IMR-90 (cell line): ENCODE measurements at regions not wholly inside any gene's neighbourhood (a gene's known extent, or its start where the extent isn't known, plus 50 kb on each side); places are given as distances from the start of the nearest gene placed in this dataset.

Experiments
- ATAC-seq: fragments of 200-7000 bp; cut with Tn5 transposase; 2 replicates; pipeline ENCODE4 v1.9.1; 2020; ENCODE audit warnings: low read depth, mild to moderate bottlenecking, moderate library complexity
- BruUV-seq: library from RNA; stranded (reverse); fragments of 400-500 nt; replicated peaks from 2 replicates; lab custom pipeline; 2021; lab: Mats Ljungman, UMichigan
- CTCF ChIA-PET: fragments of 300-600 bp; formaldehyde crosslinking; extraction: SDS; loops from one replicate; lab custom pipeline; 2021; ENCODE audit warnings: antibody characterized with exemption; lab: Yijun Ruan, JAX
- POLR2A ChIA-PET: fragments of 300-600 bp; sonication (Branson Sonifier 250); formaldehyde crosslinking; loops from one replicate; lab custom pipeline; 2022; ENCODE audit warnings: antibody characterized with exemption; ENCODE audit not compliant: unreplicated experiment; lab: Charles Lee
- DNase-seq: peaks from one replicate; pipeline ENCODE4 v3.0.0; 2013
- H2AFZ ChIP-seq: replicated peaks from 2 replicates; pipeline ENCODE3; 2013; ENCODE audit warnings: low read length, mild to moderate bottlenecking; ENCODE audit not compliant: poor library complexity
- H2AK5ac ChIP-seq: 2 replicates; pipeline ENCODE4 v1.6.1; 2013; ENCODE audit warnings: low read depth, low read length, inconsistent platforms
- H2AK9ac ChIP-seq: replicated peaks from 2 replicates; pipeline ENCODE3; 2013; ENCODE audit warnings: mild to moderate bottlenecking, low read depth, low read length, moderate library complexity; ENCODE audit not compliant: poor library complexity
- H2BK120ac ChIP-seq: 2 replicates; pipeline ENCODE4 v1.6.1; 2013; ENCODE audit warnings: low read depth, low read length, inconsistent platforms
- H2BK15ac ChIP-seq: 3 replicates; pipeline ENCODE4 v1.6.1; 2013; ENCODE audit warnings: low read depth, low read length, inconsistent platforms
- H2BK20ac ChIP-seq: 2 replicates; pipeline ENCODE4 v1.6.1; 2013; ENCODE audit warnings: low read depth, mild to moderate bottlenecking, inconsistent platforms, low read length, moderate library complexity
- H2BK5ac ChIP-seq: 2 replicates; pipeline ENCODE4 v1.6.1; 2013; ENCODE audit warnings: mild to moderate bottlenecking, low read depth, low read length, inconsistent platforms; ENCODE audit not compliant: poor library complexity, severe bottlenecking
- H3K14ac ChIP-seq: replicated peaks from 2 replicates; pipeline ENCODE4 v1.6.1; 2013; ENCODE audit warnings: low read depth, low read length, inconsistent platforms
- H3K18ac ChIP-seq: 2 replicates; pipeline ENCODE4 v1.6.1; 2013; ENCODE audit warnings: low read depth, low read length, control low read depth
- H3K23ac ChIP-seq: 2 replicates; pipeline ENCODE4 v1.6.1; 2013; ENCODE audit warnings: low read depth, low read length, inconsistent platforms
- H3K27ac ChIP-seq: 2 replicates; pipeline ENCODE4 v1.5.1; 2013; ENCODE audit warnings: mild to moderate bottlenecking, control low read depth, low read length; ENCODE audit not compliant: insufficient read depth
- H3K27me3 ChIP-seq: 2 replicates; pipeline ENCODE4 v1.6.1; 2013; ENCODE audit warnings: low read length; ENCODE audit not compliant: control insufficient read depth, insufficient read depth
- H3K36me3 ChIP-seq: 2 replicates; pipeline ENCODE4 v1.6.1; 2013; ENCODE audit warnings: low read length, mixed read lengths; ENCODE audit not compliant: control insufficient read depth, insufficient read depth
- H3K4ac ChIP-seq: 2 replicates; pipeline ENCODE4 v1.6.1; 2013; ENCODE audit warnings: low read depth, low read length, inconsistent platforms
- H3K4me1 ChIP-seq: 2 replicates; pipeline ENCODE4 v1.6.1; 2013; ENCODE audit warnings: low read length, mixed read lengths; ENCODE audit not compliant: control insufficient read depth, insufficient read depth
- H3K4me2 ChIP-seq: 2 replicates; pipeline ENCODE4 v1.6.1; 2013; ENCODE audit warnings: low read depth, mild to moderate bottlenecking, control low read depth, low read length, moderate library complexity
- H3K4me3 ChIP-seq: 2 replicates; pipeline ENCODE4 v1.5.1; 2013; ENCODE audit warnings: low read depth, mild to moderate bottlenecking, control low read depth, low read length, moderate library complexity; ENCODE audit not compliant: insufficient read depth
- H3K56ac ChIP-seq: 2 replicates; pipeline ENCODE4 v1.6.1; 2013; ENCODE audit warnings: low read length, inconsistent platforms; ENCODE audit not compliant: insufficient read depth; ENCODE audit errors: extremely low read depth
- H3K79me1 ChIP-seq, 2 experiments: 2 replicates each; pipeline ENCODE4 v1.6.1; 2013; ENCODE audit warnings: low read length in 2 of 2, inconsistent platforms in 1 of 2, low read depth in 1 of 2
- H3K9ac ChIP-seq: 2 replicates; pipeline ENCODE4 v1.6.1; 2013; ENCODE audit warnings: low read depth, low read length, control low read depth
- H3K9me1 ChIP-seq: 2 replicates; pipeline ENCODE4 v1.6.1; 2013; ENCODE audit warnings: low read length, inconsistent platforms; ENCODE audit not compliant: insufficient read depth
- H3K9me3 ChIP-seq: 2 replicates; pipeline ENCODE4 v1.6.1; 2013; ENCODE audit warnings: low read length; ENCODE audit not compliant: control insufficient read depth, insufficient read depth
- H4K20me1 ChIP-seq: 2 replicates; pipeline ENCODE4 v1.6.1; 2013; ENCODE audit warnings: low read length, inconsistent platforms; ENCODE audit not compliant: insufficient read depth
- H4K5ac ChIP-seq: 2 replicates; pipeline ENCODE4 v1.6.1; 2013; ENCODE audit warnings: mild to moderate bottlenecking, low read depth, low read length, control low read depth
- H4K8ac ChIP-seq, 2 experiments: 2 replicates each; pipeline ENCODE4 v1.6.1; 2013; ENCODE audit warnings: low read depth in 2 of 2, low read length in 2 of 2, control low read depth in 1 of 2, inconsistent platforms in 1 of 2
- H4K91ac ChIP-seq: 2 replicates; pipeline ENCODE4 v1.6.1; 2013; ENCODE audit warnings: low read depth, low read length, inconsistent platforms; ENCODE audit not compliant: insufficient read depth
- BHLHE40 ChIP-seq: fragments of 150-350 bp; IDR thresholded peaks from 2 replicates; pipeline ENCODE4 v1.6.1; 2016; ENCODE audit warnings: mild to moderate bottlenecking, low read depth, low read length
- CEBPB ChIP-seq: IDR thresholded peaks from 2 replicates; pipeline ENCODE4 v1.6.1; 2012; ENCODE audit warnings: low read depth, low read length, improper control_type of control experiment
- CHD1 ChIP-seq: IDR thresholded peaks from 2 replicates; pipeline ENCODE4 v1.6.1; 2012; ENCODE audit warnings: low read depth, low read length, improper control_type of control experiment
- CTCF ChIP-seq: conservative IDR thresholded peaks from 2 replicates; pipeline ENCODE4 v1.5.1; 2012; ENCODE audit warnings: mild to moderate bottlenecking, low read depth, low read length, improper control_type of control experiment
- FOS ChIP-seq: fragments of 150-350 bp; IDR thresholded peaks from 2 replicates; pipeline ENCODE4 v1.6.1; 2016; ENCODE audit warnings: low read depth, low read length
- MAFK ChIP-seq: IDR thresholded peaks from 2 replicates; pipeline ENCODE4 v1.6.1; 2012; ENCODE audit warnings: low read depth, low read length, improper control_type of control experiment
- MAZ ChIP-seq: IDR thresholded peaks from 2 replicates; pipeline ENCODE4 v1.6.1; 2012; ENCODE audit warnings: low read depth, mild to moderate bottlenecking, low read length, improper control_type of control experiment, moderate library complexity, borderline replicate concordance
- MXI1 ChIP-seq: IDR thresholded peaks from 2 replicates; pipeline ENCODE4 v1.6.1; 2012; ENCODE audit warnings: low read depth, mild to moderate bottlenecking, low read length, moderate library complexity, borderline replicate concordance
- NFE2L2 ChIP-seq: fragments of 150-350 bp; IDR thresholded peaks from 2 replicates; pipeline ENCODE4 v1.6.1; 2016; ENCODE audit warnings: low read depth, mild to moderate bottlenecking, low read length
- POLR2A ChIP-seq: IDR thresholded peaks from 2 replicates; pipeline ENCODE4 v1.6.1; 2012; ENCODE audit warnings: mild to moderate bottlenecking, low read depth, low read length
- RCOR1 ChIP-seq: IDR thresholded peaks from 2 replicates; pipeline ENCODE4 v1.6.1; 2012; ENCODE audit warnings: mild to moderate bottlenecking, low read length, improper control_type of control experiment; ENCODE audit not compliant: insufficient replicate concordance
- RFX5 ChIP-seq: IDR thresholded peaks from 2 replicates; pipeline ENCODE4 v1.8.0; 2012; ENCODE audit warnings: low read depth, mild to moderate bottlenecking, low read length, moderate library complexity
- SMC3 ChIP-seq: fragments of 150-350 bp; IDR thresholded peaks from 2 replicates; pipeline ENCODE4 v1.6.1; 2016; ENCODE audit warnings: low read depth, mild to moderate bottlenecking, antibody characterized with exemption, low read length, moderate library complexity
- WGBS, 2 experiments: methylation state at CpG; one replicate each; pipeline versions ENCODE4 v1.1.5 to v1.1.7; 2013; ENCODE audit warnings: missing lambda C conversion rate in 2 of 2; ENCODE audit not compliant: insufficient read length in 1 of 2; ENCODE audit errors: extremely low coverage in 2 of 2; 5-methylcytosine and 5-hydroxymethylcytosine counted together
- dilution Hi-C: fragments of 300-500 bp; cut with HindIII; formaldehyde crosslinking; loops from one replicate; pipeline ENCODE4 v1.14.3; 2018; ENCODE audit warnings: low sequenced_read_pairs; ENCODE audit not compliant: unreplicated experiment
- in situ Hi-C: fragments of 300-500 bp; cut with MboI; formaldehyde crosslinking; loops from 3 replicates; pipeline ENCODE4 v1.14.3; 2019; ENCODE audit warnings: low sequenced_read_pairs, inconsistent platforms, mixed read lengths
- intact Hi-C: fragments of 100-400 bp; cut with micrococcal nuclease; formaldehyde crosslinking; loops from 2 replicates; pipeline ENCODE4 v1.10.0; 2022
- TF ChIP-seq, protein P1 (sequence below): fragments of 150-350 bp; IDR thresholded peaks from 2 replicates; pipeline ENCODE4 v1.6.1; 2017; ENCODE audit warnings: mild to moderate bottlenecking, antibody characterized with exemption, low read length, low read depth
- TF ChIP-seq, protein P2 (sequence below): fragments of 150-350 bp; IDR thresholded peaks from 2 replicates; pipeline ENCODE4 v1.6.1; 2016; ENCODE audit warnings: low read depth, mild to moderate bottlenecking, low read length, moderate library complexity, borderline replicate concordance

DNA sequence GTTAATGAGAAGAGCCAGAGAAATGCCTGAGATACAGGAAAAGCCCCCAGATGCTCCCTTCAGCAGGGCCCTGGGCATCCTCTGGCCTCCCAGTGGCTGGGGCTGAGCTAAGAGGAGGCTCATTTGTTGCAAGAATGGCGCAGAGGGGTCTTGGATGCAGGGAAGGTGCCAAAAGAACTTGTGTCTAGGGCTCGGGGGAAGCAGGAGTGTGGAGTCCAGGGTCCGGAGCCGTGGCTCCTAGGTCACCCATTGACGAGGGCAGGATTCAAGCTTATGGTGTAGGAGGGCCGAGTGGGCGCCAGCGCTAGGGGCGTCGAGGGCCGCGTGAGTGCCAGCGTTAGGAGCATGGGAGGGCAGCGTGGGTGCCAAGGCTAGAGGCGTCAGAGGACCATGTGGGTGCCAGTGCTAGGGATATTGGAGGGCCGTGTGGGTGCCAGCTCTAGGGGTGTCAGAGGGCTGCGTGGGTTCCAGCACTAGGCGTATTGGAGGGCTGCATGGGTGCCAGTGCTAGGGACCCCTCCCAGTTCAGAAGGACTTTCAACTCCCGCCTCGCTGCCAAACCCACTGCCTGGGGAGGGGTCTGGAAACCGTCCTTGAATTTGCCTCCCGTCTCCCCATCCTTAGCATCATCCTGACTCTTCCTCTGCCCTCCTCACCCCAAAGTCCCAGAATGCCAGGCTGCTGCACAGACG, 250.5 kb upstream of the AFDN start:
- no peak overlapping the region for H3K9ac ChIP-seq
- TF ChIP-seq SMC3 (no peak), CHD1 (no peak), CEBPB (no peak), NFE2L2 (no peak), MXI1 (no peak), CTCF (no peak), MAFK (no peak), POLR2A (no peak), BHLHE40 (no peak), FOS (no peak), RFX5 (no peak), RCOR1 (no peak), MAZ (no peak)
- TF ChIP-seq, protein P1, sequence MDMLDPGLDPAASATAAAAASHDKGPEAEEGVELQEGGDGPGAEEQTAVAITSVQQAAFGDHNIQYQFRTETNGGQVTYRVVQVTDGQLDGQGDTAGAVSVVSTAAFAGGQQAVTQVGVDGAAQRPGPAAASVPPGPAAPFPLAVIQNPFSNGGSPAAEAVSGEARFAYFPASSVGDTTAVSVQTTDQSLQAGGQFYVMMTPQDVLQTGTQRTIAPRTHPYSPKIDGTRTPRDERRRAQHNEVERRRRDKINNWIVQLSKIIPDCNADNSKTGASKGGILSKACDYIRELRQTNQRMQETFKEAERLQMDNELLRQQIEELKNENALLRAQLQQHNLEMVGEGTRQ = no peak
- TF ChIP-seq, protein P2, sequence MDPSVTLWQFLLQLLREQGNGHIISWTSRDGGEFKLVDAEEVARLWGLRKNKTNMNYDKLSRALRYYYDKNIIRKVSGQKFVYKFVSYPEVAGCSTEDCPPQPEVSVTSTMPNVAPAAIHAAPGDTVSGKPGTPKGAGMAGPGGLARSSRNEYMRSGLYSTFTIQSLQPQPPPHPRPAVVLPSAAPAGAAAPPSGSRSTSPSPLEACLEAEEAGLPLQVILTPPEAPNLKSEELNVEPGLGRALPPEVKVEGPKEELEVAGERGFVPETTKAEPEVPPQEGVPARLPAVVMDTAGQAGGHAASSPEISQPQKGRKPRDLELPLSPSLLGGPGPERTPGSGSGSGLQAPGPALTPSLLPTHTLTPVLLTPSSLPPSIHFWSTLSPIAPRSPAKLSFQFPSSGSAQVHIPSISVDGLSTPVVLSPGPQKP = no peak
- dilution Hi-C loops = no loop called here
- no TSS peak for BruUV-seq
- H3K23ac ChIP-seq = no peak overlapping the region
- H2AFZ ChIP-seq = no peak overlapping the region
- peaks cover 56% of the 10 kb centered on the region for H3K9me3 ChIP-seq
- no peak overlapping the region for H4K91ac ChIP-seq
- intact Hi-C loops = no loop called here
- ATAC-seq = no peak
- H3K9me1 ChIP-seq = no peaks in the 10 kb centered on the region
- H2BK5ac ChIP-seq = no peak overlapping the region
- H3K27ac ChIP-seq = no peak overlapping the region
- POLR2A ChIA-PET = no interaction called here
- H2AK5ac ChIP-seq = no peak overlapping the region
- no peak overlapping the region for H3K56ac ChIP-seq
- H3K27me3 ChIP-seq = no peaks in the 10 kb centered on the region
- no peak overlapping the region for H2BK120ac ChIP-seq
- no peak overlapping the region for H3K4me2 ChIP-seq
- no peaks in the 10 kb centered on the region for H4K20me1 ChIP-seq
- no peak overlapping the region for H2BK20ac ChIP-seq
- no peak overlapping the region for H3K14ac ChIP-seq
- no peak overlapping the region for H3K4ac ChIP-seq
- in situ Hi-C loops = no loop called here
- no peak overlapping the region for H2BK15ac ChIP-seq
- no peaks in the 10 kb centered on the region for H3K79me1 ChIP-seq
- no peak for DNase-seq
- CTCF ChIA-PET = no interaction called here
- WGBS, 2 experiments = 78% methylated on average over 12 of the region's 23 CpGs; no CpG with 5 or more reads in 1 of the 2 experiments
- H4K5ac ChIP-seq = no peak overlapping the region
- H2AK9ac ChIP-seq = no peak overlapping the region
- no peak overlapping the region for H3K18ac ChIP-seq
- no peak overlapping the region for H4K8ac ChIP-seq
- no peaks in the 10 kb centered on the region for H3K4me1 ChIP-seq
- H3K4me3 ChIP-seq = no peak overlapping the region
- no peaks in the 10 kb centered on the region for H3K36me3 ChIP-seq
